ENCODE measurements at regions not wholly inside any gene's neighbourhood (a gene's known extent, or its start where the extent isn't known, plus 50 kb on each side); places are given as distances from the start of the nearest gene placed in this dataset.
A peak's percentile ranks its signal among the peaks of the same experiment; 100 is the strongest.
"Not testable (repeated sequence)": the region's sequence is repeated elsewhere in the genome, so short reads cannot be mapped to it uniquely, and the experiment has no call there.

- no peak for DNase-seq (ENCODE audit: low read depth in 2 of 2)
These were observed 112.7 kb downstream of the MTERF1 start for GRCh38 chr7:91767820-91768219.

GRCh38 chr7:91771394-91771793 is 109.1 kb downstream of the MTERF1 start:
- no peak for DNase-seq (ENCODE audit: low read depth in 2 of 2)

- no peak for DNase-seq (ENCODE audit: low read depth in 2 of 2)
These were observed 108.3 kb downstream of the MTERF1 start for GRCh38 chr7:91771921-91772815.

GRCh38 chr7:91776171-91776570 is 104.3 kb downstream of the MTERF1 start:
- no peak for DNase-seq (ENCODE audit: low read depth in 2 of 2)

- no peak for DNase-seq (ENCODE audit: low read depth in 2 of 2)
These were observed 103.0 kb downstream of the MTERF1 start for GRCh38 chr7:91777522-91777921.

GRCh38 chr7:91778416-91778815 is 102.1 kb downstream of the MTERF1 start:
- DNase-seq (ENCODE audit: low read depth in 2 of 2): no peak

- no peak for DNase-seq (ENCODE audit: low read depth in 2 of 2)
These were observed 100.0 kb downstream of the MTERF1 start for GRCh38 chr7:91780521-91780920.

GRCh38 chr7:91784469-91784868 is 96.0 kb downstream of the MTERF1 start:
- peak; percentile 29 to 61 for DNase-seq (ENCODE audit: low read depth in 2 of 2)

GRCh38 chr7:91787931-91788330 is 92.6 kb downstream of the MTERF1 start:
- DNase-seq (ENCODE audit: low read depth in 2 of 2): no peak

GRCh38 chr7:91789086-91789485 is 91.4 kb downstream of the MTERF1 start:
- DNase-seq (ENCODE audit: low read depth in 2 of 2): no peak

- no peak for DNase-seq (ENCODE audit: low read depth in 2 of 2)
These were observed 90.9 kb downstream of the MTERF1 start for GRCh38 chr7:91789558-91789957.

- not testable (repeated sequence) for DNase-seq (ENCODE audit: low read depth in 2 of 2)
These were observed 89.9 kb downstream of the MTERF1 start for GRCh38 chr7:91790646-91791045.

GRCh38 chr7:91796122-91796521 is 84.4 kb downstream of the MTERF1 start:
- no peak for DNase-seq (ENCODE audit: low read depth in 2 of 2)

- DNase-seq (ENCODE audit: low read depth in 2 of 2): no peak
These were observed 82.1 kb downstream of the MTERF1 start for GRCh38 chr7:91798425-91798824.

GRCh38 chr7:91800389-91800788 is 80.1 kb downstream of the MTERF1 start:
- DNase-seq (ENCODE audit: low read depth in 2 of 2): no peak

GRCh38 chr7:91801331-91801983 is 79.0 kb downstream of the MTERF1 start:
- no peak for DNase-seq (ENCODE audit: low read depth in 2 of 2)

- DNase-seq (ENCODE audit: low read depth in 2 of 2): no peak
These were observed 69.3 kb downstream of the MTERF1 start for GRCh38 chr7:91811236-91811635.

- no peak for DNase-seq (ENCODE audit: low read depth in 2 of 2)
These were observed 68.9 kb downstream of the MTERF1 start for GRCh38 chr7:91811641-91812040.

GRCh38 chr7:91812388-91812787 is 68.1 kb downstream of the MTERF1 start:
- no peak for DNase-seq (ENCODE audit: low read depth in 2 of 2)

- no peak for DNase-seq (ENCODE audit: low read depth in 2 of 2)
These were observed 66.3 kb downstream of the MTERF1 start for GRCh38 chr7:91814189-91814588.
